Tibial nerve (tissue), 4 donors: ENCODE measurements at regions not wholly inside any gene's neighbourhood (a gene's known extent, or its start where the extent isn't known, plus 50 kb on each side); places are given as distances from the start of the nearest gene placed in this dataset.
"Not testable (repeated sequence)": the region's sequence is repeated elsewhere in the genome, so short reads cannot be mapped to it uniquely, and the experiment has no call there.

Experiments used
- DNase-seq, 2 donors: peaks; one replicate each; pipeline ENCODE4 v3.0.0-alpha.2; 2019; ENCODE audit warnings: low spot score in 2 of 2
- H3K27ac ChIP-seq, 4 donors: fragments of 200-600 bp; sonication (generic) in 3 of 4; one replicate each; pipeline ENCODE4 v1.5.1; 2017 to 2019; ENCODE audit warnings: mild to moderate bottlenecking in 1 of 4
- H3K27me3 ChIP-seq, 2 donors: fragments of 200-600 bp; sonication (generic) in 1 of 2; one replicate each; pipeline versions ENCODE4 v1.5.1 to v1.6.0; 2017 to 2019
- H3K36me3 ChIP-seq, 3 donors: fragments of 200-600 bp; sonication (generic); one replicate each; pipeline ENCODE4 v1.5.1; 2018 to 2019
- H3K4me1 ChIP-seq, 4 donors: fragments of 200-600 bp; sonication (generic) in 3 of 4; one replicate each; pipeline ENCODE4 v1.5.1; 2017 to 2019
- H3K4me3 ChIP-seq, 4 donors: fragments of 200-600 bp; sonication (generic) in 3 of 4; one replicate each; pipeline ENCODE4 v1.5.1; 2017 to 2019; ENCODE audit warnings: mild to moderate bottlenecking in 1 of 4, moderate library complexity in 1 of 4
- H3K9me3 ChIP-seq, 4 donors: fragments of 200-600 bp; sonication (generic) in 3 of 4; one replicate each; pipeline ENCODE4 v1.5.1; 2017 to 2019
- CTCF ChIP-seq, 5 experiments: fragments of 200-600 bp in 3 of 5; fragments of 450-650 bp in 2 of 5; sonication (generic) in 3 of 5; IDR thresholded peaks; one replicate each; pipeline ENCODE4 v1.5.1; 2016 to 2019; ENCODE audit warnings: antibody characterized with exemption in 5 of 5, mild to moderate bottlenecking in 3 of 5, moderate library complexity in 2 of 5
- EP300 ChIP-seq, 2 donors: sonication (generic); formaldehyde crosslinking; IDR thresholded peaks; one replicate each; pipeline ENCODE4 v1.6.1; 2017; ENCODE audit warnings: antibody characterized with exemption in 2 of 2, mild to moderate bottlenecking in 1 of 2
- POLR2A ChIP-seq, 2 donors: fragments of 450-650 bp; IDR thresholded peaks; one replicate each; pipeline ENCODE4 v1.6.1; 2017; ENCODE audit warnings: antibody characterized with exemption in 2 of 2, mild to moderate bottlenecking in 2 of 2, moderate library complexity in 2 of 2
- WGBS, 2 donors: methylation state at CpG; one replicate each; pipeline ENCODE4 v1.1.5; 2018; 5-methylcytosine and 5-hydroxymethylcytosine counted together

GRCh38 chr14:56063131-56063530, 55.1 kb upstream of the PELI2 start:
- DNase-seq: no peak
- TF ChIP-seq CTCF (IDR thresholded peaks at IDR 0.05): no peak
- TF ChIP-seq EP300 (IDR thresholded peaks at IDR 0.05): no peak
- TF ChIP-seq POLR2A (IDR thresholded peaks at IDR 0.05): no peak
- no peaks in the 10 kb centered on the region for H3K36me3 ChIP-seq
- no peaks in the 10 kb centered on the region for H3K27me3 ChIP-seq
- no peak overlapping the region for H3K4me3 ChIP-seq
- WGBS, 2 donors: 80 to 81% methylated on average over 4 of the region's 4 CpGs
- peaks cover 0 to 5% (median 0%) of the 10 kb centered on the region in 4 donors for H3K4me1 ChIP-seq
- no peaks in the 10 kb centered on the region for H3K9me3 ChIP-seq
- H3K27ac ChIP-seq: no peak overlapping the region

GRCh38 chr14:56064513-56064912, 53.7 kb upstream of the PELI2 start:
- DNase-seq: no peak
- H3K27me3 ChIP-seq: no peaks in the 10 kb centered on the region
- H3K4me1 ChIP-seq: no peaks in the 10 kb centered on the region
- no peak overlapping the region for H3K27ac ChIP-seq
- H3K4me3 ChIP-seq: no peak overlapping the region
- TF ChIP-seq CTCF (IDR thresholded peaks at IDR 0.05): no peak
- TF ChIP-seq POLR2A (IDR thresholded peaks at IDR 0.05): no peak
- TF ChIP-seq EP300 (IDR thresholded peaks at IDR 0.05): no peak
- WGBS, 2 donors: 82 to 85% methylated on average over 5 of the region's 5 CpGs
- no peaks in the 10 kb centered on the region for H3K9me3 ChIP-seq
- no peaks in the 10 kb centered on the region for H3K36me3 ChIP-seq

- WGBS, 2 donors: 82 to 87% methylated on average over 4 of the region's 4 CpGs
Measured at GRCh38 chr14:56065199-56065598, 53.0 kb upstream of the PELI2 start.

GRCh38 chr14:56065621-56066290, 52.5 kb upstream of the PELI2 start:
- Histone ChIP-seq H3K27ac (no peak overlapping the region), H3K27me3 (no peaks in the 10 kb centered on the region), H3K4me1 (no peaks in the 10 kb centered on the region), H3K36me3 (no peaks in the 10 kb centered on the region), H3K9me3 (no peaks in the 10 kb centered on the region), H3K4me3 (no peak overlapping the region)
- no peak for DNase-seq
- TF ChIP-seq POLR2A (IDR thresholded peaks at IDR 0.05): no peak
- TF ChIP-seq EP300 (IDR thresholded peaks at IDR 0.05): no peak
- no peak for TF ChIP-seq CTCF (IDR thresholded peaks at IDR 0.05)
- 92 to 93% methylated on average over 5 of the region's 5 CpGs for WGBS, 2 donors

More at GRCh38 chr14:56065199-56065598, 53.0 kb upstream of the PELI2 start:
- H3K9me3 ChIP-seq, DNase-seq, H3K4me1 ChIP-seq, H3K27me3 ChIP-seq, H3K4me3 ChIP-seq, H3K27ac ChIP-seq, H3K36me3 ChIP-seq: not testable (repeated sequence)
